Stimulated activated naive CD4-positive, alpha-beta T cell treated with Interleukin-2 at 50 U/mL for 16 hours (primary cell): ENCODE measurements at regions not wholly inside any gene's neighbourhood (a gene's known extent, or its start where the extent isn't known, plus 50 kb on each side); places are given as distances from the start of the nearest gene placed in this dataset.
"Not testable (repeated sequence)": the region's sequence is repeated elsewhere in the genome, so short reads cannot be mapped to it uniquely, and the experiment has no call there.

Experiments
- DNase-seq: peaks from one replicate; lab custom pipeline; 2025; lab: John Stamatoyannopoulos, UW

DNA sequence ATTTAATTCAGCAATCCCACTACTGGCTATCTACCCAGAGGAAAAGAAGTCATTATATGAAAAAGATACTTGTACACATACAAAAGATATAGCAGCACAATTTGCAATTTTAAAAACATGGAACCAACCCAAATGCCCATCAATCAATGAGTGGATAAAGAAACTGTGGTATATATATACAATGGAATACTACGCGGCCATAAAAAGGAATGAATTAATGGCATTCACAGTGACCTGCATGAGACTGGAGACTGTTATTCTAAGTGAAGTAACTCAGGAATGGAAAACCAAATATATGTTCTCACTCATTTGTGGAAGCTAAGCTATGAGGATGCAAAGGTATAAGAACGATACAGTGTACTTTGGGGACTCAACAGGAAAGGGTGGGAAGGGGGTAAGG lies 102.8 kb upstream of the KCNMA1 start:
- not testable (repeated sequence) for DNase-seq

DNA sequence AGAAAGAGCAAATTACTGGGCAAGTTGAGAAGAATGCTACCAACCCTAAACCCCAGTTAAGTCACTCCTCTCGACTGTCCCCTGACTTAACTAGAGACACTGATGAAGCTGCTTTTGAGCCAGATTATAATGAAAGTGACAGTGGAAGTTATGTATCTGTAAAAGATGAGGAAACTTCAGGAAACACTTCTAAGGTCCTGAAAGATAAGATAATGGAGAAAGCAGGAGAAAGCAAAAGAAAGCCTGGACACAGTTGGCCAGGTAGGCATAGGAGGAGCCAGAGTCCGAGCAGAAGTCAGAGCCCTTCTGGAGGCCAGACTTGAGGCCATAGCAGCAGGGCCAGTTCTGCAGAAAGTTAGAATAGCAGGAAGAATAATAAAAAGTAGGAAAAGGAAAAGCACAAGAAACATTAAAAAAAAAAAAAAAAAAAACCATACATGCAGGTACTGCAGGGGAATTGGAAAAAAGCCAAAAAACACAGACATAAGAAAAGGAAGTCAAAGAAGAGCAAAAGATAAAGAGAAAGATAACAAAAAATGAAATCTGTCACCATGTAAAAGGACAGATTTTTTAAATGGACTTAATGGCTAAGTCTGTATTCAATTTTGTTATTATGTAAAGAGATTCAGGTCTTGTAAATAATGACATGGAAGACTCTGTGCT lies 101.0 kb upstream of the KCNMA1 start:
- no peak for DNase-seq

DNA sequence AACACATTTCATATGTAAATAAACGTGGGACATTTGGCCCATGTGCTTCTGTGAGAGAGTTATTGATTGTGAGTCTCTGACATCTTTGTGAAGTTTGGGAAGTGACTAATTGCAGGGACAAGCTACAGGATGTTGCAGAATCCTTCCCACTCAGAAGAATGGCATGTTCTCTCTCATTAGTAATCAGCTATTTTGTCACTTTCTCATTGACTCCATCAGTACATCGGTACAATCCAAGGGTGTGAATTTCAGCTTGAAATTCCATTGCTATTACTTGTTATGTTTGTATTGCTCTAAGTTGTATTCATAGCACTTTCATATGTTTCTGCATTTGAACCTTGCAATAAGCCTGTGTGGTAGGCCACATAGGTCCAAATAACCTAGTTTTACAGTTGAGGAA lies 100.0 kb upstream of the KCNMA1 start:
- no peak for DNase-seq

DNA sequence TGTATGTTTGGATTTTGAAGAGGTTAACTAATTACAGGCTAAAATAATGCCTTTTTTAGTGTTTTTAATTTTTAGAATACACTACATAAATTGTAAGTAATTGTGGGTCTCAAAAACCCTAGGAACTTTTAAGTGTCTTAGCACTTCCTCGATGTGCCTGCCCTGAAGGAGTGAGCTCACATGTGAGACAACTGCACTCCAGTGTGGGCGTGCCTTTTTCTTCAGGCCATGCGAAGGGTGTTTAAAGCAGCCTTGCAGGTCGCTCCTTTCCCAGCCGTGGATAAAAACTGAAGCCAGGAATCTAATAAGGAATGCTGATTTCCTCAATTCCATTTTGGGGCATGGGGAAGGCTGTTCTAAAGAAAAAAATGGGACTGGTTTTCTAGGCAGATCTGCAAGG lies 97.5 kb upstream of the KCNMA1 start:
- DNase-seq = not testable (repeated sequence)

DNA sequence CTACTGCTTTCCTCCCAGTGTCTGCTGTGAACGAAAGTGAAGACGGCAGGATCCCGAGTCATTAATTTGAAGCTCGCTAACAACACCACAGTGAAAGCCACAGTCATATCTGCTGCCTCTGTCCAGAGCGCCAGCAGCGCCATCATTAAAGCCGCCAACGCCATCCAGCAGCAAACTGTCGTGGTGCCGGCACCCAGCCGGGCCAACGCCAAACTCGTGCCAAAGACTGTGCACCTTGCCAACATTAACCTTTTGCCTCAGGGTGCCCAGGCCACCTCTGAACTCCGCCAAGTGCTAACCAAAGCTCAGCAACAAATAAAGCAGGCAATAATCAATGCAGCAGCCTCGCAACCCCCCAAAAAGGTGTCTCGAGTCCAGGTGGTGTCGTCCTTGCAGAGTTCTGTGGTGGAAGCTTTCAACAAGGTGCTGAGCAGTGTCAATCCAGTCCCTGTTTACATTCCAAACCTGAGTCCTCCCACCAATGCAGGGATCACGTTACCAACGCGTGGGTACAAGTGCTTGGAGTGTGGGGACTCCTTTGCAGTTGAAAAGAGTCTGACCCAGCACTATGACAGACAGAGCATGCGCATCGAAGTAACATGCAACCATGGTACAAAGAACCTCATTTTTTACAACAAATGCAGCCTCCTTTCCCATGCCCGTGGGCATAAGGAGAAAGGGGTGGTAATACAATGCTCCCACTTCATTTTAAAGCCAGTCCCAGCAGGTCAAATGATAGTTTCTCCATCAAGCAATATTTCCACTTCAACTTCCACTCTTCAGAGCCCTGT lies 94.8 kb upstream of the KCNMA1 start:
- DNase-seq = no peak

DNA sequence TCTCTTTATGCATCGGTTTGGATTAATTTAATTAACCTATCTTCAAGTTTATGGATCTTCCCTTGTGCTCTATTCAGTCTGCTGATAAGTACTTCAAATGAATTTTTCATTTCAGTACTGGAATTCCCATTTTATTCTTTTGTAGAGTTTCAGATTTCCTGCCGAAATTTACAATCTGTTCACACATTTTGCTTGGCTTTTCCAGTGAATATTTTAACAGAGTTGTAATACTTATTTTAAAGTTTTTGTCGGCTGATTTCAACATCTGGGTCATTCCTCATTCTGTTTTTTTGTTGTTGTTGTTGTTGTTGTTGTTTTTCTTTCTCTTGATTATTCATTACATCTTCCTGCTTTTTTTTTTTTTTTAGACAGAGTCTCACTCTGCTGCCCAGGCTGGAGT lies 89.9 kb upstream of the KCNMA1 start:
- DNase-seq = no peak

DNA sequence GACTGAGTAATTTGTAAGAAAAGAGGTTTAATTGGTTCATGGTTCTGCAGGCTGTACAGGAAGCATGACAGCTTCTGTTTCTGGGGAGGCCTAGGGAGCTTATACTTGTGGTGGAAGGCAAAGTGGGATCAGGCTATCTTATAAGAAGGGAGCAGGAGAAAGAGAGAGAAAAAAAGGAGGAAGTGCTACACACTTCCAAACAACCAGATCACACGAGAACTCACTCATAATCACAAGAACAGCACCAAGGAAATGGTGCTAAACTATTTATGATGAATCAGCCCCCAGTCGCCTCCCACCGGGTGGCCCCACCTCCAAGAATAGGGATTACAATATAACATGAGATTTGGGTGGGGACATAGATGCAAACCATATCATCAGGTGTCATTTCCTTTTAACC lies 89.1 kb upstream of the KCNMA1 start:
- DNase-seq = no peak

DNA sequence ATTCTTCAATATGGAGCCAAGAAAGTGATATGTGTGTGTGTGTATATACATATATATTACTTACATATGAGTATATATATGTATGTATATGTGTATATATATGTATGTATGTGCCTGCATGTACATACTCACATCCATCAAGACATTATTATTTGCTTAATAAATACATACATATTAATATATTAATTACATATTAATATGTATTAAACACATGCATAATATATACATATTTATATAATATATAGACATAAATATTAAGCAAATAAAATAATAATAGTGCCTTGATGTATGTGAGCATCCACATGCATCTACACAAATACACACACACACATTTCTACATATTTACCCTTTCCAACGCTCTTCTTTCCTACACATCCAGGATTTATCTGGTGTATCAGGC lies 88.7 kb upstream of the KCNMA1 start:
- DNase-seq = no peak

DNA sequence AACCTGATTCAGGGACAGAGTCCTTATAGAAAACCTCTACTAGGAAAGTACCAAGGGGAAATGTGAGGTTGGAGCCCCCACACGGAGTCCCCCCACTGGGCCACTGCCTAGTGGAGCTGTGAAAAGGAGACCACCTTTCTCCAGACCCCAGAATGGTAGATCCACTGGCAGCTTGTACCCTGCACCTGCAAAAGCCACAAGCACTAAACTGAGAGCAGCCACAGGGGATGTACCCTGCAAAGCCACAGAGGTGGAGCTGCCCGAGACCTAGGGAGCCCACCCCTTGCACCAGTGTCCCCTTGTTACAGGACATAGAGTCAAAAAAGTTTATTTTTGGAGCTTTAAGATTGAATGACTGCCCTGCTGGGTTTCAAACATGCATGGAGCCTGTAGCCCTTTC lies 87.2 kb upstream of the KCNMA1 start:
- DNase-seq = no peak

DNA sequence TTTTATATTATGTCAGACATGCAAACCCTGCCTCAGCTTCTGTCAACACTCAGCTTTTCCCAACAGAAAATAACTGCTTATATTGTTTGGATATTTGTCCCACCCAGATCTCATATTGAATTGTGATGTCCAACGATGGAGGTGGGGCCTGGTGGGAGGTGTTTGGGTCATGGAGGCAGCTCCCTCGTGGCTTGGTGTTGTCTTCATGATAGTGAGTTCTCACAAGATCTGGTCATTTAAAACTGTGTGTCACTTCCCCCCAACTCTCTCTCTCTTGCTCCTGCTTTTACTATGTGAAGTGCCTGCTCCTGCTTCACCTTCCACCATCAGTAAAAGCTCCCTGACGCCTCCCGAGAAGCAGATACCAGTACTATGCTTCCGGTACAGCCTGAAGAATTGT lies 85.8 kb upstream of the KCNMA1 start:
- no peak for DNase-seq

DNA sequence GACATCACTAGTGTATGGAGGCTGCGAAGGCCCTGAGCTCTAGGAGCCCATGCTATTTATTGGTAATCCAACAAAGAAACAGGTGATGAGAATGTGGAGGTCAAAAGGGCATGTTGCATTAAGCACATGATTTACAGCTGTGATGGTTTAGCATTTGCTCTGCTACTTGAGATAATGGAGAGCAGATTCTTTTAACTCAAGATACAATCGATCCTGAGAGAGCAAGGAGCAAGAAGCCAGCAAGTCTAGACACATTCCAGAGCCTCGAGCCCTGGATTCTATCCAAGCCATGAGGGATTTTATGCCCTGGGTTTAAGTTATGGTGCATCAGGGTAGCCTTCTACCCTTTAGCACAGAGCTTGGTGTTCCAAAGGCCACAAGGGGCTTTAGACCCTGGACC lies 85.3 kb upstream of the KCNMA1 start:
- DNase-seq = not testable (repeated sequence)

DNA sequence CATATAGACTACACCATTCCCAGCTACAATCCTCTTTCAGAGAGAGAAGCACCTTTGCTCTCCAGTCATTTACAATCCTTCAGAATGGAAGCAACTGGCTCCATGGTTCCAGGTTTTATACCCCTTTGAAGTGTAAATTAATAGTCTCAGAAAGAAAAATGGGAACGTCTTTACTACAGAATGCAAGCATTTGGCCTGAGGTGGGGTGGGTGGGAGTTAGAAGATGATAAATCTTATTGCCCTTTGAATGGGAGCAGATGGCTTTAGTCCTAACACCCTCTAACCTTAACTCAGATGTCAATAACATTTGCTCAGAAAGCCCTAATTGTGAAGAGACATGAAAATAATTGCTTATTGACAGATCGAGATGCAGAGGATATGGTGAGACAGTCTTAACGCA lies 84.2 kb upstream of the KCNMA1 start:
- no peak for DNase-seq

DNA sequence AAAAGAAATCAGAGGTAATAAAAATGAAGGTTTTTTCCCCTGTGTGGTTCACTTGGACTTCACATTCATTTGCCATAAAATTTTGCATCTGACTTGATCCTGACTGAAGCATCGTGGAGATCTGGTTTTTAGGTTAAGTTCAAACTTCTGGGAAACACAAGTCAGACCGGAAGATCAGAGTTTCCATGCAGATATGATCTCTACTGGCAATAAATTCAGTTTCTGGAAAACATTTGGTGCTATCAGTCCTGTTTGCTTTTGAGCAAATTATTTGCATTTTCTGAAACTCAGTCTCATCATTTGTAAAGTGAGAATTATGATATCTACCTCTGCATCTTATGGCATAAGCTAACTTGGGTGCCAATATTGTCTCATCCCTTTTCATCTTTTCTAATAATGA lies 81.3 kb upstream of the KCNMA1 start:
- no peak for DNase-seq

DNA sequence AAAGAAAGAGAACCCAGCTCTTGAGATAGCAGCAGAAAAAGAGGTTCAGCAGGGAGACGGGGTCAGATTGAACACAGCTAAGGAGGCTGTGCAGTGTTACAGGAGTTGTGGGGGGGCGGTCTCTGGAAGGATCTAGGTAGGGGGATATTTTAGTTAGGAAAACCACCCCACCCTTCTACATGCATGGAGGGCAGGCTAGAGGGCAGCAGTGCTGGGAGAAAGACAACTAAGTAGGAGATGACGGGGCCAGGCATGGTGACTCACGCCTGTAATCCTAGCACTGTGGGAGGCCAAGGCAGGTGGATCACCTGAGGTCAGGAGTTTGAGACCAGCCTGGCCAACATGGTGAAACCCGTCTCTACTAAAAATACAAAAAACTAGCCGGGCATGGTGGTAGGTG lies 80.7 kb upstream of the KCNMA1 start:
- not testable (repeated sequence) for DNase-seq

DNA sequence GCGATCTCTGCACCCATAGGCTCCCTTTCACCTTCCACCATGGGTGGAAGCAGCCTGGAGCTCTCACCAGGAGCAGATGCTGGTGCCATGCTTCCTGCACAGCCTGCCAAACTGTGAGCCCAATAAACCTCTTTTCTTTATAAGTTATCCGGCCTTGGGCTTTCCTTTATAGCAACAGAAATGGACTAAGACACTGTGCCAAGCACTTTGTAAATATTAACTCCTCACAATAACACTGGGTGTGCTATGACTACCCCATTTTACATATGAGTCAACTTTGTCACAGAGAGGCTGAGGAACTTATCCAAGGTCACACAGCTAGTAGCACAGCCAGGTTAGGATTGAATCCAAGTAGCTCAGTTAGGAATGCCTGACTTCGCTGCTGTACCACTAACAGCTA lies 79.7 kb upstream of the KCNMA1 start:
- no peak for DNase-seq

DNA sequence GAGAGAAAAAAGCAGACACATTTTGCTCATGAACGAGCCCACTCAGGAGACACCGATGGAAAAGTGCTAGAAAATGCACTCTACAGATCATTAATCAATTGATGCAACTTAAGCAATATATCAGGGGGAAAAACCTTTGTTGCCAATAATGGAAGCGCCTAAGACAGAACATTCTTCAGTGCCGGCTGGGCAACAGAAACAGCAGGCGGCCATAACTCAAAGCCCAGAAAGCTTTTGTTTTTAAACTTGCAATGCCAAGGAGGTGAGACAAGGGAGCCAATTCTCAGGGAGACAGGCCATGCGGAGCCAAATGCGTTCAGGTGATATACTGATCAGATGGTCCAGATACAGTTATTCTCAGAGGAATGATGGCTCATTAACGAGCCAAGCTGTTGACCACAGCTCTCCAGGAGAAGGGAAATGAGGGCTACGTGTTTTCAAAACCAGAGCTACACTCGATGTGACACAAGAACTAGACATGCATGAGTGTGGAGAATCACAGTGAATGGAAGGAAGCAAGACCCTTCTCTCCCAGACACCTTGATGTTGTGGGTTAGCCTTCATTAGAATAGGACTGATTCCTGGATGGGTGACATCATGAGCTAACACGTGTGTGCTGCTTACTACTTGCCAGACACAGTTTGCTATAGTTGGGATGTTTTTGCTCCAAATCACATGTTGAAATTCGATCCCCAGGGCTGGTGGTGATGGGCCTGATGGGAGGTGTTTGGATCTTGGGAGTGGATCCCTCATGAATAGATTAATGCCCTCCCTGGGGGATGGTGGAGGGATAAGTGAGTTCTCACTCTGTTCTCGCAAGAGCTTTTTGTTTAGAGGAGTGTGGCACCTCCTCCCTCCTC lies 79.1 kb upstream of the KCNMA1 start:
- no peak for DNase-seq

DNA sequence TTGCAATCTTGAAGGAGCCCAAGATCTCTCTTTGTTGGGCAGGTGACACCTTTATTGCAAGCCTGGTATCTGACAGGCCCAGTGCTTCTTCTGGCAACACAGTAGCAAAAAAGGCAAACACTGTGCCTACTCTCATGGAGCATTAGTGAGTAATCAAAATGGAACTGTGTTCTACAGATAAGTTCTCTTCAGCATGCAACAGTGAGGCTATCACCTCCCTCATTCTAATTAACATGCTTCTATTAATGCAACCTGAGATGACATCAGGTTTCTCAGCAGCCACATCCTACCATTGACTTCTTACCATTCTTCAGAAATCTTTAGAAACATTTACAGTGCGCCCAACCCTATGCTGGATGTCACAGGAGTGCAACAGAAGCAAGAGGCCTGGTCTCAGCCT lies 77.9 kb upstream of the KCNMA1 start:
- DNase-seq = no peak

DNA sequence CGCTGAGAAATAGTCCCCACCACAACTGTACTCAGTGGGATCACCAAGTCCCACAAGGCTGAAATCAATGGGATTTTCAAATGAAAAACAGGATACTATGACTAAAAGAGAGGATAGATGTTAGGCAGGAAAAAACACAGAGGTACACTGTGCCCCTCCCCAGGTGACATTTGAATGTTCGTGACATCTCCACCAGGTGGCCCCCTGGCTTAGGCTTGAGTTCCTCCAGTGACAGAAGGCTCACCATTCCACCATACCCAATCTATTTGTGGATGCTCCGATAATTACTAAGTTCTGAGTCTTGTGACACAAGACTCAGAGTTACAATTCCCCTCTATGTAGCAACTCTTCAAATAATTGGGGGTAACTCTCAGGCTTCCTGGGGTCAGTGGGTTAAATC lies 77.5 kb upstream of the KCNMA1 start:
- DNase-seq = no peak

DNA sequence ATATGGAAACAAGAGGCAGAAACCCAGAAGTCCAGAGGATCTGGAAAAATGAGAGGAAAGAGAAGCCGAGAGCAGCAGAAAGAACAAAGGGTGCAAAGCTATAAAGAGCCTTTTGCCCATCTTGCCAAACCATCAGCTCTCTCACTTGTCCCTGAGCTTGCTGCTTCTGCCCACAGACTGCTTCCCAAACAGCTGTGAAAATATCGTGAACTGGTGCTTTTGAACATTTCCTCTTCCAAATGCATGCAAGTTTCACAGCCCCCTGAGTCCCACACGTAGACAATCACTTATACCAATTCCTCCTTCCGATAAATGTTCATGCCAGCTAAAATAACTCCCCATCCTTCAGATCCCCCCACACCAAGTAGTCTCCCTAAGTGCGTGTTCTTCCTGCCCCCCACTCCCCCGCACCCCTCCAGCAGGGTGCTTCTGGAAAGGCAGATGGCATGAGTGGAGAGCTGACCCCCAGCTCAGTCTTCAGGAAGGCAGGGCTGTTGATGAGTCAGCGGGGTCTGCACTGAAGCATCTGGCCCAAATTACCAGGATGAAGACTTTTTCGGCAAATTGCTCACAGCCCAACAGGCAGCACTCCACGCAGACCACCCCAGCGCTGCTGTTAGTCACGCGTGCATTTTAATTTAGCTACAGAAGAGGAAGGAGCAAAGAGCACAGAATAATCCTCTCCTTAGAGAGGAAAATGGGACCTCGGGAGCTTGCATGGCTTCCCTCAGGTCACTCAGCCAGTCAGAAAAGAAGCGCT lies 76.1 kb upstream of the KCNMA1 start:
- no peak for DNase-seq

DNA sequence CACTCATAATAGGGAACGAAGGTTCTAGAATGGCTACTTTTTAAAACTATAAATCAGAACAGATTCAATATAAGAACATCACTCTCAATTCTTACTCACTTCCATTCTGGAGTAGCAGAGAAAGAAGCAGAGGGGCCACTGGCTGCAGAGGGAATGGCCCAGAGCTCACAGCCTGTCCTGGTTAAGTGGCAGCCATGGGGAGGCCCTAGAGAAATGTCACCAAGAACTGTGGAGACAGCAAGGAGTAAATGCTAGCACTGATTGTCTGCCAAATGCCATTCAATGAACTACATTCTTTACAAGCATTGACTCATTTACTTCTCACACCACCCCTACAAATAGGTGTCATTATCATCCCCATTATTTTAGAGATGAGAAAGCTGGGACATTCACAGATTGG lies 74.6 kb upstream of the KCNMA1 start:
- no peak for DNase-seq

DNA sequence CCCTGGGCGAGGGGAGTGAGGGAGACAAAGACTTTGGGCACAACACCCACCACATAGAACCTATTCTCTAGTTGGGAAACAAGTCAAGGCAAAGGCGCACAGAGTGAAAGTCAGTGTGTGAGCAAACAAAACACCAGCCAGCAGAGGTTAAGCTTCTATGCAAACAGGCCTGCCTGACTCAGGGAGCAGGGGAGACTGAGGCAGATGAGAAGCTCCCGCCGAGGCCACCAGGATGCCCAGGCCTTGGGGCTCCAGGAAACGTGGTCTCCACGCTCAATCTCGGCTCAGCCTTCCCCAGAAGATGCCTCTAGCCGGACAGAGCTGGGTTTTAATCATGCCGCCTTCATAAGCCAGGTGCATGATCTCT lies 74.1 kb upstream of the KCNMA1 start:
- DNase-seq = no peak
